ENCODE measurements at regions not wholly inside any gene's neighbourhood (a gene's known extent, or its start where the extent isn't known, plus 50 kb on each side); places are given as distances from the start of the nearest gene placed in this dataset.

GRCh38 chr14:85413836-85414526, 116.0 kb upstream of the FLRT2 start:
- CTCF ChIA-PET, result no interaction called here
- POLR2A ChIA-PET, result no interaction called here

DNA sequence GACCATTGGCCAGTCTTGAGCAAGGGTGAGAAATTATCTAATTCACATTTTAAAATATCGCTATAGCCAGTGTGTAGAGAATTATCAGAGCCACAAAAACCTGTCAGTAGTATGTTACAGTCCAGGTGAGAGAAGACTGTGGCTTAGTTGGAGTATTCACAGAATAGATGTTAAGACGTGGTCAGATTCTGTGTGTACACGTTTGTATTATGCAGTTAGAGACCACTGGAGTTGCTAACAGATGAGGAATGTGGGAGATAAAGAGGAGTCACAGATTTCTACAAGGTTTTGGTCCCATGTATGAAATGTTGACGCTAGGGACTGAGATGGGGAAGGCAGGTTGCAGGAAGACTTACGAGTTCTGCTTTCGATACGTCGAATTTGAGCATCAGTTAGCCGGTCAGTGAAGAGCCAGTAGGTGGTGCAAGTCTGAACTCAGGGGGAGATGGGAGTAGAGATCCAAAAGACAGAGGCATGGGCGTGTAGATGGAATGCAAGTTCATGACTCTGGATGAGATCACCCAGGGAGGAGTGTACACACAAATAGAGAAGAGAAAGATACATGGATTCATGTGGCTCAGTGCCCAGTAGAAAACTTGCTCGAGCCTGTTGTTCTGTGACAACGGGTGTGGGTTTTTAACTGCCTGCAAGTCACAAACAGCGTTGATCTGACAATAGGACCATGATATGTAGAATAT, 114.8 kb upstream of the FLRT2 start:
- CTCF ChIA-PET, result no interaction called here
- POLR2A ChIA-PET, result no interaction called here

GRCh38 chr14:85416771-85417170, 113.2 kb upstream of the FLRT2 start:
- ChIA-PET CTCF (no interaction called here), POLR2A (no interaction called here)

GRCh38 chr14:85417396-85417795, 112.5 kb upstream of the FLRT2 start:
- POLR2A ChIA-PET, result no interaction called here

GRCh38 chr14:85418721-85419120, 111.2 kb upstream of the FLRT2 start:
- ChIA-PET CTCF (no interaction called here), POLR2A (no interaction called here)

More at GRCh38 chr14:85417396-85417795, 112.5 kb upstream of the FLRT2 start:
- CTCF ChIA-PET, result no interaction called here

- ChIA-PET POLR2A (no interaction called here), CTCF (no interaction called here)
These were observed 109.7 kb upstream of the FLRT2 start for GRCh38 chr14:85420278-85420677.

GRCh38 chr14:85420707-85421106, 109.2 kb upstream of the FLRT2 start:
- POLR2A ChIA-PET, result no interaction called here
- CTCF ChIA-PET, result no interaction called here

DNA sequence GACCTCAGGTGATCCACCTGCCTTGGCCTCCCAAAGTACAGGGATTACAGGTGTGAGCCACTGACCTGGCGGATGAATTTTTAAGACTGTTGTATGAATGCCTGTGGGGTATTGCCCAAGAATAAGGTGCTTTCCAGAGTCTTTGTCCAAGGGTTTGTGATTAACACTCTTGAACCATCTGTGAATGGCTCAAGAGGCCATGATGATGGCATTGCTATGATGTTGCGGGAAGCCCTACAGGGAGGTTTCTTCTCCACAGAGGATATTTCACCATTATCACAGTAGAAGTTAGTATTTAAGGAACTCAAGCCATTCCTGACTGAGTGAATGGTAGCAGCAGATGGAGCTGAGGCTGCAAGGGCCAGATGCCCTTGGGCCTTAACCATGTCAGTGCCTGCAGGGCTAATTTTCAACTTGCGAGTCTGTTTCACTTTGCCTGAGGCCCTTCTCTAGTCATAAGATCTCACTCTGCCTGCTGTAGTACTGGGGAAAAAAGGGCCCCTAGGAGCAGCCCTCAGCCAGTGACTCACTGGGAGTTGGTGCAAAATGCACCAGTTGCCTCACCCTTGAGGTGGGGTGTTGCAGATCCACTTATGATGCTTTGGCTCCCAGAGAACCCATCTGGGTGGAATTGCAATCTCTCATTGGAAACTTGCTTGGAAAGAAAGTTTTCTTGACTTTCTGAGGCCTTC, 108.6 kb upstream of the FLRT2 start:
- ChIA-PET POLR2A (no interaction called here), CTCF (no interaction called here)

DNA sequence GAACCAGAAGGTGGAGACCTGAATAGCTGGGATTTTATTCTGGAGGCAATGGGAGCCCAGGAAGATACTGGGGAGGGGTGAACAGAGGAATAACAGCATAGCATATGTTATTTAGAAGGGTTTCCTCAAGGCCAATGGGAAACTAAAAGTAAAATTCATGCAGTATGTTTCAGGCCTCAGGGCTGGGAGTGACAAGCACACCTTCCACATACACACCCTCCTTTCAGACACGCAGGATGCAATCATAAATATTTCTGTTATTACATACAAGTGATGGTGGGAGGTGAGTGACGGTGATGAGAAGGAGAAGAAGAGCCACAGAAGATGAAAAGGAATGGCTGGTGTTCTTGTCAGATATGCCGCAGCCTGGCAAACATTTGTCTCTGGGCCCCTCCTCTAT, 106.1 kb upstream of the FLRT2 start:
- CTCF ChIA-PET, result no interaction called here
- POLR2A ChIA-PET, result no interaction called here

- ChIA-PET CTCF (no interaction called here), POLR2A (no interaction called here)
These were observed 104.4 kb upstream of the FLRT2 start for GRCh38 chr14:85425507-85425906.

DNA sequence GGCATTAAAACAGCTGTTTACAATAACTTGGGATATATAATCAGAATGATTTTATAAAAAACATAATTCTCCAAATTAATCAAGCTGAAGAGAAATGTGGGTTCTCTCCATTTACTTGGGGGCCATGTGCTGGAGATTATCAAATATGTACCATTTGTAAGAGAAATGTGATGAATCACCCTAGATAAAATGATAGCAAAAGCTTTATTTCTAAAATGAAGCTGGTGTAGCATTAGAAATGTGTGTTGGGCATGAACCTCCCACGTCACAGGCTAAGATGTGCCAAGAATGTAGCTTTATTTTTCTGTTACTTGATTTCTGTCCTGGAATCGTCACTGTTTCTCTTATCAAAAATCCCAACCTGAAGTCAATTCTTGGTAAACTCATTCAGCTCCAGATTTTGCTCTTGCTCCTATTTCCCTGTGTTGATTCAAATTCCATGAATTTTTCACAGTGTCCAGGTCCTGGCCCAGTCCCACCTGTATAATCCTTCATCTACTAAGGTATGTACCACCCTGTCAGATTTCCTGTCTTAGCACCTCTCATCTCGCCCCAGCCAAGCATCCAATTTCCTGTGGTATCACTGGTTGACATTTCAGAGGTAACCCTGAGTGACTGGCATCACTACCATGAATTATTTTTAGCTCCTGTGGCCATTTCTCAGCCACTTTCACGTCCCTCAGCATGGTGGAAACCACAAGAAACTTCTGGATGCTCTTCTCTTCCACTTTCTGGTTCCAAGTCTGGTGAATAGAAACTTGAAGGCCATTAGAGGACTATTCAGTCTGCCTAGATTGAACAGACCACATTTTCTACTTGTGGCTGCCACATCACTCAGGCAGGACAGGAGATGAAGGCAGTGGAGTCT, 103.6 kb upstream of the FLRT2 start:
- CTCF ChIA-PET, result no interaction called here
- POLR2A ChIA-PET, result no interaction called here

GRCh38 chr14:85428926-85429325, 101.0 kb upstream of the FLRT2 start:
- POLR2A ChIA-PET, result no interaction called here
- CTCF ChIA-PET, result no interaction called here

DNA sequence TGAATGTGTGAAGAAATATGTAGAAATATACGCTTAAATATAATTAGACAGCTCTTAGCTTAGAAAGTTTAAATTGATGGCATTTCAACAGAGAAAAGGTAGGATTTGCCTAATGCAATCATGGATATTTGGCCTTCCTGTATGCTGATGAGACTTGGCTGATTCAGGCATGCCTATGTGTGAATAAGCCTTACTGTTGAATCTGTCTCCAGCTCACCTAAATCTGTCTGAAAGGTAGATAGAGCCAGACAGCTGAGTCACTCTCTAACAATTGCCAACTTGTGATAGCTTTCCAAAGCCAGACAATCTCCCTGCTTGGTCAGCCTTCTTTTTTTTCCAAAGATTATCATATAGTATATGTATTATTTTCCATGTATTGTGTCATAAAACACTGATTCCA, 92.8 kb upstream of the FLRT2 start:
- ChIA-PET CTCF (no interaction called here), POLR2A (no interaction called here)

GRCh38 chr14:85438001-85438400, 91.9 kb upstream of the FLRT2 start:
- POLR2A ChIA-PET, result no interaction called here
- CTCF ChIA-PET, result no interaction called here

- POLR2A ChIA-PET, result no interaction called here
These were observed 91.4 kb upstream of the FLRT2 start for GRCh38 chr14:85438481-85438942.

DNA sequence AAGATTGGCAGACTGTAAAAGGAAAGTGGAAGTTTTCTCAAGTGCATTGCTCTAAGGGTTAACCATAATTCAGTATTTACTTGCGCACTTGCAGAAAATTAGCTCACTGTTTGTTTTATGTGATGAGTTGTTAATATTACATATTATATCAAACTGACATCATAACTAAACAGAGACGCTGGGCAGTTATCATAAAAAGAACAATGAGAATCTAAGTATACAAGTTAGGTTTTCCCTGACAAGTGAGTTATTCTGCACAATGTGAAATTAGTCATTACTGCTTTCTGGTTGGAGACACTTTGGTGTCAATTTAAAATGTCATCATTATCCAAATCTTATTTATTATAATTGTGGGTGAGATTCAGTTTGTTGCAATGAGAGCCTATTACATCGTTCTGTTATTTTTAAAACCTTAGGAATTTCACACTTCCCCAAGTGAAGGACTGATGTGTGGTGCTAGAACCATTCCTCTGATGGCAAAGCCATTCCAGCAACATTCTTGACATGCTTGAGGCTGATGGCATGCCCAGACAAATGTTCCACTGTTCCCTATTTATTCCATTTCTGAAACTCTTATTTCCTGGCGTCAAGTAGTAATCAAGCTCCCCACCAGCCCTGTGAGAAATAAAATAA, 90.1 kb upstream of the FLRT2 start:
- CTCF ChIA-PET, result no interaction called here
- POLR2A ChIA-PET, result no interaction called here

More at GRCh38 chr14:85438481-85438942, 91.4 kb upstream of the FLRT2 start:
- CTCF ChIA-PET, result no interaction called here

GRCh38 chr14:85441909-85442643, 87.9 kb upstream of the FLRT2 start:
- ChIA-PET POLR2A (no interaction called here), CTCF (no interaction called here)

DNA sequence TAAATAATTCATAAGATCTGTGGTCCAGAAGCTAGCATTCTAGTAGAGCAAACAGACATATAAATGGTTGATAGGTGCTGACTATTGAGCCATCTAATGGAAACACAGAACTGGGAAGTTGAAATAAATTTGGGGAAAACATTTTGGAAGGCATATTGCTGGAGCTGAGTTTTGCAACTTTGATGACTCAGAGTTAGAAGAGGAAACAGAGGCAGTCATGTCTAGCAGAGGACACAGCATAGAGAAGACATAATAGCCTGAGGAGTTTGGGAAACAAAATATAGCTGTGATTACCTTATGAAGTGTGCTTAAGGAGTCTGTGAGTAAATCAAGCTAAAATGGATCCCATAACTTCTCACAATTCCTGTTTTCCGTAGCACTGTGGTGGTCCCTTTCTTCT, 86.9 kb upstream of the FLRT2 start:
- ChIA-PET CTCF (no interaction called here), POLR2A (no interaction called here)

- ChIA-PET CTCF (no interaction called here), POLR2A (no interaction called here)
These were observed 85.3 kb upstream of the FLRT2 start for GRCh38 chr14:85444635-85445034.
